Suprapubic skin (tissue), 4 donors: ENCODE measurements at regions not wholly inside any gene's neighbourhood (a gene's known extent, or its start where the extent isn't known, plus 50 kb on each side); places are given as distances from the start of the nearest gene placed in this dataset.
"Not testable (repeated sequence)": the region's sequence is repeated elsewhere in the genome, so short reads cannot be mapped to it uniquely, and the experiment has no call there.

ENCODE experiments used
- DNase-seq, 2 donors: peaks; one replicate each; pipeline ENCODE4 v3.0.0-alpha.2; 2019; ENCODE audit warnings: low spot score in 2 of 2
- H3K27ac ChIP-seq: fragments of 200-600 bp; sonication (generic); one replicate; pipeline ENCODE4 v1.5.1; 2019
- H3K27me3 ChIP-seq: fragments of 200-600 bp; sonication (generic); one replicate; pipeline ENCODE4 v1.5.1; 2019
- H3K36me3 ChIP-seq: fragments of 200-600 bp; sonication (generic); one replicate; pipeline ENCODE4 v1.5.1; 2019
- H3K4me1 ChIP-seq: fragments of 200-600 bp; sonication (generic); one replicate; pipeline ENCODE4 v1.5.1; 2019
- H3K4me3 ChIP-seq: fragments of 200-600 bp; sonication (generic); one replicate; pipeline ENCODE4 v1.5.1; 2019; ENCODE audit warnings: mild to moderate bottlenecking
- H3K9me3 ChIP-seq: fragments of 200-600 bp; sonication (generic); one replicate; pipeline ENCODE4 v1.5.1; 2019
- CTCF ChIP-seq, 2 donors: fragments of 200-600 bp in 1 of 2; fragments of 450-650 bp in 1 of 2; sonication (generic) in 1 of 2; IDR thresholded peaks; one replicate each; pipeline ENCODE4 v1.5.1; 2016 to 2019; ENCODE audit warnings: antibody characterized with exemption in 2 of 2, mild to moderate bottlenecking in 1 of 2, moderate library complexity in 1 of 2
- EP300 ChIP-seq: sonication (generic); formaldehyde crosslinking; IDR thresholded peaks from one replicate; pipeline ENCODE4 v1.6.1; 2017; ENCODE audit warnings: antibody characterized with exemption
- POLR2A ChIP-seq, 2 donors: fragments of 450-650 bp; IDR thresholded peaks; one replicate each; pipeline ENCODE4 v1.6.1; 2017; ENCODE audit warnings: antibody characterized with exemption in 2 of 2, mild to moderate bottlenecking in 2 of 2, moderate library complexity in 2 of 2
- POLR2AphosphoS5 ChIP-seq, 3 donors: sonication (generic); formaldehyde crosslinking; IDR thresholded peaks; one replicate each; pipeline ENCODE4 v1.6.1; 2017; ENCODE audit warnings: antibody characterized with exemption in 3 of 3
- WGBS: methylation state at CpG from one replicate; pipeline ENCODE4 v1.1.5; 2018; 5-methylcytosine and 5-hydroxymethylcytosine counted together

GRCh38 chr4:31737419-31737818 lies 1017.2 kb downstream of the PCDH7 start:
- TF ChIP-seq EP300 = no peak
- no peak for TF ChIP-seq POLR2AphosphoS5 (IDR thresholded peaks at IDR 0.05)
- TF ChIP-seq CTCF (IDR thresholded peaks at IDR 0.05) = no peak
- no peak for TF ChIP-seq POLR2A (IDR thresholded peaks at IDR 0.05)
- H3K4me3 ChIP-seq = no peak overlapping the region
- WGBS = 81% methylated on average over 3 of the region's 3 CpGs
- H3K4me1 ChIP-seq = no peaks in the 10 kb centered on the region
- H3K36me3 ChIP-seq = no peaks in the 10 kb centered on the region
- no peak for DNase-seq
- H3K9me3 ChIP-seq = no peaks in the 10 kb centered on the region
- no peak overlapping the region for H3K27ac ChIP-seq
- no peaks in the 10 kb centered on the region for H3K27me3 ChIP-seq

- no peaks in the 10 kb centered on the region for H3K9me3 ChIP-seq
- no peaks in the 10 kb centered on the region for H3K36me3 ChIP-seq
- H3K27ac ChIP-seq = no peak overlapping the region
- no peak for DNase-seq
- no peaks in the 10 kb centered on the region for H3K4me1 ChIP-seq
- H3K4me3 ChIP-seq = no peak overlapping the region
- H3K27me3 ChIP-seq = no peaks in the 10 kb centered on the region
- TF ChIP-seq EP300 = no peak
- no peak for TF ChIP-seq CTCF (IDR thresholded peaks at IDR 0.05)
- no peak for TF ChIP-seq POLR2AphosphoS5 (IDR thresholded peaks at IDR 0.05)
- no peak for TF ChIP-seq POLR2A (IDR thresholded peaks at IDR 0.05)
Observed at GRCh38 chr4:31741326-31741725, 1021.2 kb downstream of the PCDH7 start.

- Histone ChIP-seq H3K36me3 (no peaks in the 10 kb centered on the region), H3K4me1 (no peaks in the 10 kb centered on the region), H3K4me3 (no peak overlapping the region), H3K27me3 (no peaks in the 10 kb centered on the region), H3K27ac (no peak overlapping the region), H3K9me3 (no peaks in the 10 kb centered on the region)
- WGBS = 100% methylated on average over 1 of the region's 3 CpGs
- TF ChIP-seq POLR2AphosphoS5 (IDR thresholded peaks at IDR 0.05) = no peak
- no peak for TF ChIP-seq POLR2A (IDR thresholded peaks at IDR 0.05)
- no peak for TF ChIP-seq CTCF (IDR thresholded peaks at IDR 0.05)
- TF ChIP-seq EP300 = no peak
- no peak for DNase-seq
Observed at GRCh38 chr4:31748382-31748781, 1028.2 kb downstream of the PCDH7 start.

- H3K4me1 ChIP-seq, DNase-seq, H3K27me3 ChIP-seq, H3K9me3 ChIP-seq, H3K27ac ChIP-seq, H3K4me3 ChIP-seq, H3K36me3 ChIP-seq: not testable (repeated sequence)
- WGBS = 100% methylated on average over 2 of the region's 2 CpGs
Observed at GRCh38 chr4:31750581-31750980, 1030.4 kb downstream of the PCDH7 start.

GRCh38 chr4:31755751-31756150 lies 1035.6 kb downstream of the PCDH7 start:
- Histone ChIP-seq H3K9me3 (no peaks in the 10 kb centered on the region), H3K27ac (no peak overlapping the region), H3K4me3 (no peak overlapping the region), H3K4me1 (no peaks in the 10 kb centered on the region), H3K36me3 (no peaks in the 10 kb centered on the region), H3K27me3 (no peaks in the 10 kb centered on the region)
- no peak for TF ChIP-seq POLR2AphosphoS5 (IDR thresholded peaks at IDR 0.05)
- no peak for DNase-seq
- 60% methylated on average over 4 of the region's 4 CpGs for WGBS

GRCh38 chr4:31768756-31769155 lies 1048.6 kb downstream of the PCDH7 start:
- TF ChIP-seq POLR2A (IDR thresholded peaks at IDR 0.05) (no peak), CTCF (IDR thresholded peaks at IDR 0.05) (no peak), EP300 (no peak), POLR2AphosphoS5 (IDR thresholded peaks at IDR 0.05) (no peak)
- no peaks in the 10 kb centered on the region for H3K27me3 ChIP-seq
- H3K9me3 ChIP-seq = no peaks in the 10 kb centered on the region
- no peaks in the 10 kb centered on the region for H3K4me1 ChIP-seq
- H3K36me3 ChIP-seq = no peaks in the 10 kb centered on the region
- no peak overlapping the region for H3K27ac ChIP-seq
- no peak for DNase-seq
- no peak overlapping the region for H3K4me3 ChIP-seq
